ENCODE measurements at regions not wholly inside any gene's neighbourhood (a gene's known extent, or its start where the extent isn't known, plus 50 kb on each side); places are given as distances from the start of the nearest gene placed in this dataset.

DNA sequence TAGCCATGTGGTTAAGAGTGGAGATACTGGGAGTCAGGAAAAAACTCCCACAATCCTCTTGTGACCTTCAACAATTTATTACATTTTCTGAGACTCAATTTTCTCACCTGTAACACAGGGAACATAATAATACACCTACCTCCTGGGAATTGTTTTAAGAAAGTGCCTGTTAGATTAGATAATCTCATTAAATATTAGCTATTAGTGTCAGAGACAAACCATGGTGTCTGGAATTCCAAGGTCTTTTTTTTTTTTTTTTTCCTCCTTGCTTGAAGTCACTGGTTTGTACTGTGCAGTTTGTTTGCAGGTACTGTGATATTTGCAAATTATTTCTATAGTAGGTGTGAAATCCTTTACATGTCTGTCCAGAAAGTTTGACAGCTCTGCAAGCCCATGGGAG lies 806.1 kb downstream of the DNAJB9 start:
- TF ChIP-seq, protein P1, sequence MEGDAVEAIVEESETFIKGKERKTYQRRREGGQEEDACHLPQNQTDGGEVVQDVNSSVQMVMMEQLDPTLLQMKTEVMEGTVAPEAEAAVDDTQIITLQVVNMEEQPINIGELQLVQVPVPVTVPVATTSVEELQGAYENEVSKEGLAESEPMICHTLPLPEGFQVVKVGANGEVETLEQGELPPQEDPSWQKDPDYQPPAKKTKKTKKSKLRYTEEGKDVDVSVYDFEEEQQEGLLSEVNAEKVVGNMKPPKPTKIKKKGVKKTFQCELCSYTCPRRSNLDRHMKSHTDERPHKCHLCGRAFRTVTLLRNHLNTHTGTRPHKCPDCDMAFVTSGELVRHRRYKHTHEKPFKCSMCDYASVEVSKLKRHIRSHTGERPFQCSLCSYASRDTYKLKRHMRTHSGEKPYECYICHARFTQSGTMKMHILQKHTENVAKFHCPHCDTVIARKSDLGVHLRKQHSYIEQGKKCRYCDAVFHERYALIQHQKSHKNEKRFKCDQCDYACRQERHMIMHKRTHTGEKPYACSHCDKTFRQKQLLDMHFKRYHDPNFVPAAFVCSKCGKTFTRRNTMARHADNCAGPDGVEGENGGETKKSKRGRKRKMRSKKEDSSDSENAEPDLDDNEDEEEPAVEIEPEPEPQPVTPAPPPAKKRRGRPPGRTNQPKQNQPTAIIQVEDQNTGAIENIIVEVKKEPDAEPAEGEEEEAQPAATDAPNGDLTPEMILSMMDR (IDR thresholded peaks at IDR 0.05) = no peak
- TF ChIP-seq EZH2 (IDR thresholded peaks at IDR 0.05) = no peak

Data from neural progenitor cell (in vitro differentiated cells).